ENCODE measurements at regions not wholly inside any gene's neighbourhood (a gene's known extent, or its start where the extent isn't known, plus 50 kb on each side); places are given as distances from the start of the nearest gene placed in this dataset.

DNA sequence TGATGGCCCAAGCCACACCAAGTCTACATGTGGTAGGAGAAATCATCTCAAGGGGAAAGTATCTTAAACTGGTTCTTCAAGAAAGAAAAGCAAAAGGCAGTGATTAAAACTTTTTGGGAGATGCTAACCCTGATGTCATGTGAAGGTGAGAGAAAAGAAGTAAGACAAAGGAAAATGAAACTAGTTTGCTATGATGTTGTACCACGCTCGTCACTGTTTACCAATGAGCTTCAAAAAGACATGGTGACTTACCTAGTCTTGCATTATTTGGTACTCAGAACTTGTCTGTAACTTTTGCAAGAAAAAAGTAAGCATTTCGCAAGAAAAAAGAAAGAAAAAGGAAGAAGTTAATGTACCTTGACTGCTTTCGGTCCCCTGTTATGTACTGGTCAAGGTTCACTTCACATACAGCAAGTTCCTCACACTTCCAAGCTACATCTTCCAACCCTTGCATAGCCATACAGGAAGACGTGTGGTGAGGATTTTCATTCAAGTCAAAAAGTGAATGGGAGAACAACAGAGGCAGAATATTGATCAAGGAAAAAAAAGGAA lies 739.3 kb downstream of the NR2F1-AS1 start:
- TF ChIP-seq, protein P1, sequence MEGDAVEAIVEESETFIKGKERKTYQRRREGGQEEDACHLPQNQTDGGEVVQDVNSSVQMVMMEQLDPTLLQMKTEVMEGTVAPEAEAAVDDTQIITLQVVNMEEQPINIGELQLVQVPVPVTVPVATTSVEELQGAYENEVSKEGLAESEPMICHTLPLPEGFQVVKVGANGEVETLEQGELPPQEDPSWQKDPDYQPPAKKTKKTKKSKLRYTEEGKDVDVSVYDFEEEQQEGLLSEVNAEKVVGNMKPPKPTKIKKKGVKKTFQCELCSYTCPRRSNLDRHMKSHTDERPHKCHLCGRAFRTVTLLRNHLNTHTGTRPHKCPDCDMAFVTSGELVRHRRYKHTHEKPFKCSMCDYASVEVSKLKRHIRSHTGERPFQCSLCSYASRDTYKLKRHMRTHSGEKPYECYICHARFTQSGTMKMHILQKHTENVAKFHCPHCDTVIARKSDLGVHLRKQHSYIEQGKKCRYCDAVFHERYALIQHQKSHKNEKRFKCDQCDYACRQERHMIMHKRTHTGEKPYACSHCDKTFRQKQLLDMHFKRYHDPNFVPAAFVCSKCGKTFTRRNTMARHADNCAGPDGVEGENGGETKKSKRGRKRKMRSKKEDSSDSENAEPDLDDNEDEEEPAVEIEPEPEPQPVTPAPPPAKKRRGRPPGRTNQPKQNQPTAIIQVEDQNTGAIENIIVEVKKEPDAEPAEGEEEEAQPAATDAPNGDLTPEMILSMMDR (IDR thresholded peaks at IDR 0.05; ENCODE audit: poor library complexity, severe bottlenecking): no peak
- TF ChIP-seq MXI1 (conservative IDR thresholded peaks at IDR 0.05; ENCODE audit: poor library complexity, severe bottlenecking) (no peak), EZH2 (IDR thresholded peaks at IDR 0.05; ENCODE audit: borderline replicate concordance, insufficient read depth, low read length, poor library complexity, severe bottlenecking) (no peak), POLR2AphosphoS5 (IDR thresholded peaks at IDR 0.05) (no peak), TAF1 (IDR thresholded peaks at IDR 0.05; ENCODE audit: low read depth) (no peak), RAD21 (conservative IDR thresholded peaks at IDR 0.05) (no peak), SMC3 (conservative IDR thresholded peaks at IDR 0.05; ENCODE audit: poor library complexity) (no peak)
